NCI-H1105 (cell line): ENCODE measurements at regions not wholly inside any gene's neighbourhood (a gene's known extent, or its start where the extent isn't known, plus 50 kb on each side); places are given as distances from the start of the nearest gene placed in this dataset.

ENCODE experiments used
- DNase-seq: peaks from one replicate; lab custom pipeline; 2025; lab: John Stamatoyannopoulos, UW

DNA sequence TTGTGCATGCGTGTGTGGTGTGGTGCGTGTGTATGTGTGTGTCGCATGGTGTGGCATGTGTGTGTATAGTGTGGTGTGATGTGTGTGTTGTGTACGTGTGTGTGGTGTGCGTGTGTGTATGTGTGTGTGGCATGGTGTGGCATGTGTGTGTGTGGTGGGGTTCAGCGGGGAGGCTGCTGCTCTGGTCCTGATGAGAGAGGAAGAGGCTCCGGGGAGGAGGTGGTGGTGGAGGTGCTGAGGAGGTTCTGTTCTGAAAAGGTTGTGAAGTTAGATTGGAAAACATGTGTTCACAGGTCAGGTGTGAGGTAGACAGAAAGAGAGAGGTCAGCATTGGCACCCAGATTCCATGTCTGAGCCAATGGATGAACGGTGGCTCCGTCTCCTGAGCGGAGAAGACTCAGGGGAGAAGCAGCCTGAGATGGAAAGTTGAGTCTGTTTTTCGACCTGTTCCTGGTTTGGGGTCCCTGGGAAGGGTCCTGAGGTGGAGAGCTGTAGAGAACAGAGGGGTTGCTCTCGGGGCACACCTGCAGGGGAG, 67.2 kb upstream of the HDAC4 start:
- DNase-seq = no peak

DNA sequence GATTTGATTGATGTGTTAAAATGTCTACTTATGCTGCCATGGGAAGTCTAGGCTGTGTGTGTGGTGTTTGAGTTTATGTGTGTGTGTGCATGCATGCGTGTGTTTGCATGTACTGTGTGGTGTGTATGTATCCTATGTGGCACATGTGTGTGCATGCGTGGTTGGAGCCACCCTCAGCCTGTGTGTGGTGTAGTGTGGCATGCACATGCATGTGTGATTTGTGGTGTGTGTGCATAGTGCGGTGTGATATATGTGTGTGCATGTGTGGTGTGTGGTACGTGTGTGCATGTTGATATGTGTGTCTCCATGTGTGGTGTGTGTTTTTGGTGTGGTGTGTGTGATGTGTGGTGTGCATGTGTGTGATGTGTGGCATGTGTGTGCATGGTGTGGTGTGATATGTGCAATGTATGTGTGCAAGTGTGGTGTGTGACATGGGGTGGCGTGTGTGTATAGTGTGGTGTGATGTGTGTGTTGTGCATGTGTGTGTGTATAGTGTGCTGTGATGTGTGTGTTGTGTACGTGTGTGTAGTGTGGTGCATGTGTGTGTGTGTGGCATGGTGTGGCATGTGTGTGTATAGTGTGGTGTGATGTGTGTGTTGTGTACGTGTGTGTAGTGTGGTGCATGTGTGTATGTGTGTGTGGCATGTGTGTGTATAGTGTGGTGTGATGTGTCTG, 66.6 kb upstream of the HDAC4 start:
- DNase-seq = no peak

DNA sequence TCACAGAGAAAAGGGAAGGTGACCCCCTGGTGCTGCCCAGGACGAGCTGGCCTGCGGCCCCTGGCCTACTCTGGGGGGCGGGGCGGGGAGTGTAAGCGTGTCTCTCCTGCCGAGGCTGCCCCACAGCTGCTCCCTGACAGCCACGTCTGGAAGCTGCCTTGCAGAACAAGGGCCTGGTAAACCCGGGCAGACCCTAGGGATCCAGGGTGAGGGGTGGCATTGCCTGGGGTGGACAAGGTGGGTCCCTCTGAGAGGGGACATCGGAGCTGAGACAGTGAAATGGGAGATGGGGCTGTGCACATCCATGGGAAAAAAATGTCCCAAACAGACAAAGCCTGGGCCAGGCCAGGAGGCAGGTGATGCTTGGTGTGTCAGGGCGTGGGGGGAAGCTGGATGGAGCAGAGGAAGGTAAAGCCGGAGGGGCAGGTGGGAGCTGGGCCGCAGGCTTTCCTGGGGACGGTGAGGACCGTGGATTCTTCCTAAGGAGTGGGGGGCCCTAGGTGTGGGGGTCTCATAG, 66.0 kb upstream of the HDAC4 start:
- DNase-seq = no peak

DNA sequence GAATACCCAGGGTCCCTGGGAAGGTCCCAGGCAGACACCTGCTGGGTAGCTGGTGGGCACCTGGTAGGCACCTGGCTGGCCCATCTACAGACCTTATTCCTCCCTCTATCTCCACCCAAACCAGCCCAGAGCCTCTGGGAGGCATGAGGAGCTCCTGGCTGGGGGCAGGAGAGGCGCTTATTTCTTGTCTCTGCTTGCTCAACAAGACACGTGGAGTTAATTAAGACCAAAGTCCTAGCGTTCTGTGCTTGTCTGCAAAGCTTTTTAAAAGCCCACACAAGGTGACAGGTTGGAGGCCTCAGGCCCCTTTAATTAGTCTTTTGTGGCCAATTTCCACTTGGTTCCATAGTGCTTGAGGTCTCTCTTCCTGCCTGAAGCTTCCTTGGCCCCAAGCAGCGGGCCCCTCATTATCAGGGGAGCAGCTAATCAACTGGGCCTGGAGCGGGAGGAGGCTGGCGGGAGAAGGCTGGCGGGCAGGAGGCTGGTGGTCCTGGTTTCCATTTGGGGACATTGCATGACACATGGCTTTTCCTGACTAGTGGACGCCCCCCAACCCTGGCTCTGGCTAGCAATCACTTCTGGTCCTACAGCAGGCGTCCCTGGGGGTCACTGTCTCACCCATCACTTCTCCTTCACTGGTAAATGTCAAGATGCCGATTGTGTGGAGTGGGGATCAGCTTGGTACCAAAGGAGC, 65.4 kb upstream of the HDAC4 start:
- DNase-seq = no peak

GRCh38 chr2:239465017-239466001, 64.5 kb upstream of the HDAC4 start:
- peak; percentile 4 for DNase-seq

DNA sequence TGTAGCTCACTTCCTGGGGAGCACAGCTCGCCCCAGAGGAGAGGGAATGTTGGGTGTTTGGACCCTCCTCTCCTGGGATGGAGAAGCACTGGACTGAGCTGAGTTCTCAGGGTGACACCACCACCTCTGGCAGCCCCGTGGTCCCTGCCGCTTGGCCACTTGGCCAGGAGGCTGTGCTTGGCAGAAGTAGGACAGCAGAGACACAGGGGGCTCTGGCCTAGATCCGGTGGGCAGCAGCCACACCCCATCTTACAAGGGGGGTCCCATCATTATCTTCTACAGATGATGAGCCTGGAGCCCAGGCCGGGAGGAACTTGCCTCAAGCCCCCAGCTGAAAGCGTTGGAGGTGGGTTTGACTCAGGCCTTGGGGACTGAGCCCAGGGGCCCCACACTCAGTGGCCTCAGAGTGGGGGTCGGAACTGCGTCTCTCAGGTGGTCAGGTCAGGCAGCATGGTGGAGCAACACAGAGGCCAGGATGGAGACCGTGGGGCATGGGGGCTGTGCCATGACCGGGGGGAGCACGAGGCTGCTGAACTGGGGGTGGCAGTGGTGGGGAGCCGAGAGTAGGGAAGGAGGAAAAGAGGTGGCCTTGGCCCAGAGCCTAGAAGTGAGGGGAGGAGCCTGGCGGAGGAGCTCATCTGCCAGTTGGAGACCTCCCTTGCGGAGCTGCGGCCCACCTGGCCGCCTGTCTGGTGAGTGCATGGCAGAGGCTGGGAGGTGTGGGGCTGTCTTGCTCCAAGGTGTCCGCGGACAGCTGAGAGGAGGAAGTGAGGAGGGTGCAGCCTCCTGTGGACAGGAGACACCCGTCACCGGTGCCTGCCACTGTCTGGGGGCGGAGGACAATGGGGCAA, 63.6 kb upstream of the HDAC4 start:
- DNase-seq = no peak

- no peak for DNase-seq
Observed at GRCh38 chr2:239463541-239464165, 62.8 kb upstream of the HDAC4 start.

DNA sequence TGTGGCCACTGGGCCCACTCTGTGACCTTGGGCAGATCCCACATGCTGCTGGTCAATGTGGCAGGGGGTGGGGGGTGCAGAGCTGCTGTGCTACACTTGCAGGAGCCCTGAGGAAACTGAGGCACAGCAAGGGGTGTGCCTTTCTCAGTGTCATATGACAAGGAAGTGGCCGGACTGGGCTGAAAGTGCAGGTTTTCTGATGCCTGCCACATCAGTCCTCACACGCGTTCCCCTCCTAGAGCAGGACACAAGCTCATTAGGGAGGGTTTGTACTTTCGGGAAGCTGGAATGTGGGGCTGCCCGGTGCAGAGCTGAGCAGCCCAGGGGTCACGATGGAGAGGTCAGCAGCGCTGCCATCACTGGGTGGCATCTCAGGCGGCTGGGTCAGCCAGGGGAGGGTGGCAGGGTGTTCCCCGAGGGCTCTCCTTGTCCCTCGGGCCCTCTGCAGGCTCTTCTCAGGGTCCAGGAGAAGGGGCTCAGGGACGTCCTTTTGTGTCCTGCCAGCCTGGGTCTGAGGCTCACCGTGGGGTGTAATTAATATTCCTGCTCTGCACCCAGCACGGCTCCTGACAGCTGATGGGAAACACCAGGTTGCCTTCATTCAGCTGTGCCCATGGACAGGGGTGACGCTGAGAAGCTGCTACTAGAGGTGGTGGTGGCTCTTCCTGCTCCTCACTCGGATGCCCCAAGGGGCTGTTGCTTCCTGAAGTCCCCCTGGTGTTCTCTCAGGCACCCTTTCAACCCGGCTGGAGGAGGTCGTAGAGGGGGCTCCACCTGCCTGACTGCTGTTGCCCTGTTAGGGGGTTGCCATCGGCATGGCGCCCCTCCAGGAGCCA, 62.1 kb upstream of the HDAC4 start:
- DNase-seq = no peak

GRCh38 chr2:239462191-239462515, 61.3 kb upstream of the HDAC4 start:
- DNase-seq = no peak

GRCh38 chr2:239461291-239462190, 60.7 kb upstream of the HDAC4 start:
- no peak for DNase-seq

DNA sequence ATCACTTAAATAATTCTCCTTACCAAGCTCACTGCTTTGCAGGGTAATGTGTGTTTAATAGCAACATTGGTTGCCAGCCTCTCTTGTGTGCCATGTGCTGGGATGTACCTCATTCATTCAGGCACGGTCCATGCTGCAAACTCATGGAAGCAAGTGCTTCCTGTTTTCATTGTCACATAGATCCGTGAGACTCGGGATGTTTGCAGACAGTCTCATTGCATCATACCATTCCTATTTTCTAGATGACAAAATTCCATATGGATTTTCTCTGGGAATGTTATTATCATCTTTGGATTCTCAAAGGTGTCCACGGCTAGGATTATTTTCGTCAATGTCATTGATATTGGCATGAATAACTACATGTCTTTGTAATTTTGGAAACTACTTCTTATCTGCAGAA, 60.0 kb upstream of the HDAC4 start:
- DNase-seq = no peak

- no peak for DNase-seq
Observed at GRCh38 chr2:239459606-239460005, 58.8 kb upstream of the HDAC4 start.

GRCh38 chr2:239459056-239459455, 58.2 kb upstream of the HDAC4 start:
- DNase-seq = no peak

- no peak for DNase-seq
Observed at GRCh38 chr2:239457586-239458445, 57.0 kb upstream of the HDAC4 start.

GRCh38 chr2:239456940-239457339, 56.1 kb upstream of the HDAC4 start:
- DNase-seq = no peak

DNA sequence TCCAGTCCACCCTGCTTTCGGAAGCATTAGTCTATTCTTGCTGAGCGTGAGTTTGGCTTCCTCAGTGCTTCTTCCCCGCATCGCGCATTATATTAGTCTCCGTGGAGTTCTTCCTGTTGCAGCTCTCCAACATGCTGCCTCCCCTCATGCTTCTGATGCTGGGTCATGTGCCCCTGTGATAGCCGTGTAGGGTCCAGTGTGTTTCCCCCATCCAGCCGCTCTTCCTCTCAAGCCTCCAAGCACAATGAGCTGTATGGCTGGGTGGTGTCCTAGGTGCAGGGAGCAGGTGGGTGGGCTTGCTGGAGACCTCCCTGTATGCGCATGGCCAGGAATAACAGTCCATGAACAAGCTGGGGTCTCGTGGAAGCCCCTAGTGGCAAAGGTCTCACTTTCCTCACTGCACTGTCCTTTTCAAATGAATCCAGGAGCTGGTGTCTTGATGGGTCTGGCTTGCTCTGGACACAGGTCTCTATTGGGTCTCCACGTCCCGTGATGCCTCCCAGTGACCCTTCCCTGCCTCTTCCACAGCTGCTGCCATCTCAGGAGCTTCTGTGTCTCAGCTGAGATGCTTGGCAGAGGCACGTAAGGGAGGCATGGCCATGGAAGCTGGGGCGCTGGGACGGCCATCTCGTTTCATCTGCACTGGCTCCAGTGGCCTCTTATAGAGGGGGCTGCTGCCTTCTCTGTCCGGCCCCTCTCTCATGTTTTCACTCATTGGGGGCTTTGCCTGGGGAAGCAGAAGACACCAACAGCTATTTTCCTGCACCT, 54.8 kb upstream of the HDAC4 start:
- no peak for DNase-seq

DNA sequence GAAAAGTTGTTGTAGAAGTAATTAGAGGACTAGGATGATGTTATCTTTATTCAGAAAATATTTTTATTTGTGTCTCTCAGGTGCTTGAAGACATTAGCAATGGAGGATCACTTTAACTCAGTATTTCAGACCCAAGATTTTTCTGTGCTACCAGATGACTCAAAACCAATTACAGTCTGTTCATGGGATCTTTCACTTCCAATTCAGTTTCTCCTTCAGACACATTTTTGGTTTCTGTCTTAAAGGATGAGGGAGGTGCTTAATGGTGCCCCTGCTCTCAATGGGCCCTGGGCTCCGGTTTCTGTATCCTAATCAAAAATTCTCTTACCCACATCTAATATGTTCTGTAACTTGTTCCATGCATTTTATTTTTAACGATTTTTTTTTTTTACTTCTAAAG, 53.7 kb upstream of the HDAC4 start:
- no peak for DNase-seq
